Smooth muscle cell (in vitro differentiated cells): ENCODE measurements at regions not wholly inside any gene's neighbourhood (a gene's known extent, or its start where the extent isn't known, plus 50 kb on each side); places are given as distances from the start of the nearest gene placed in this dataset.

Experiments
- DNase-seq: peaks from one replicate; lab custom pipeline; 2025; ENCODE audit not compliant: unreplicated experiment; lab: John Stamatoyannopoulos, UW
- H2AFZ ChIP-seq: fragments of 200-600 bp; sonication (generic); 2 replicates; pipeline ENCODE4 v1.6.0; 2016; ENCODE audit warnings: antibody characterized with exemption, low read depth, mild to moderate bottlenecking
- H3F3A ChIP-seq: fragments of 200-600 bp; sonication (generic); 2 replicates; pipeline ENCODE4 v1.6.0; 2017; ENCODE audit warnings: antibody characterized with exemption, low read depth
- H3K27ac ChIP-seq: fragments of 200-600 bp; sonication (generic); 2 replicates; pipeline ENCODE4 v1.5.1; 2016; ENCODE audit warnings: low read depth, mild to moderate bottlenecking
- H3K27me3 ChIP-seq: fragments of 200-600 bp; sonication (generic); 2 replicates; pipeline ENCODE4 v1.6.1; 2016; ENCODE audit warnings: low read depth, mild to moderate bottlenecking
- H3K36me3 ChIP-seq: fragments of 200-600 bp; sonication (generic); 2 replicates; pipeline ENCODE4 v1.5.1; 2016; ENCODE audit warnings: low read depth
- H3K4me1 ChIP-seq: fragments of 200-600 bp; sonication (generic); 2 replicates; pipeline ENCODE4 v1.5.1; 2016; ENCODE audit warnings: low read depth
- H3K4me2 ChIP-seq: fragments of 200-600 bp; sonication (generic); 2 replicates; pipeline ENCODE4 v1.6.0; 2016; ENCODE audit warnings: mild to moderate bottlenecking
- H3K4me3 ChIP-seq: fragments of 200-600 bp; sonication (generic); 2 replicates; pipeline ENCODE4 v1.5.1; 2016; ENCODE audit warnings: mild to moderate bottlenecking
- H3K79me2 ChIP-seq: fragments of 200-600 bp; sonication (generic); 2 replicates; pipeline ENCODE4 v1.6.0; 2016; ENCODE audit warnings: low read depth, mild to moderate bottlenecking
- H3K9ac ChIP-seq: fragments of 200-600 bp; sonication (generic); 2 replicates; pipeline ENCODE4 v1.6.0; 2016; ENCODE audit warnings: low read depth
- H3K9me3 ChIP-seq: fragments of 200-600 bp; sonication (generic); replicated peaks from 2 replicates; pipeline ENCODE4 v1.5.1; 2016; ENCODE audit warnings: low read depth
- H4K20me1 ChIP-seq: fragments of 200-600 bp; sonication (generic); 2 replicates; pipeline ENCODE4 v1.6.0; 2016; ENCODE audit warnings: low read depth
- WGBS: methylation state at CpG from one replicate; pipeline ENCODE4 v1.1.7; 2016; ENCODE audit warnings: low lambda C conversion rate; 5-methylcytosine and 5-hydroxymethylcytosine counted together
- TF ChIP-seq, protein P1 (sequence below): fragments of 200-600 bp; sonication (generic); IDR thresholded peaks from 2 replicates; pipeline ENCODE4 v1.5.1; 2017; ENCODE audit warnings: borderline replicate concordance, mild to moderate bottlenecking, antibody characterized with exemption; ENCODE audit not compliant: insufficient read depth, poor library complexity, severe bottlenecking

DNA sequence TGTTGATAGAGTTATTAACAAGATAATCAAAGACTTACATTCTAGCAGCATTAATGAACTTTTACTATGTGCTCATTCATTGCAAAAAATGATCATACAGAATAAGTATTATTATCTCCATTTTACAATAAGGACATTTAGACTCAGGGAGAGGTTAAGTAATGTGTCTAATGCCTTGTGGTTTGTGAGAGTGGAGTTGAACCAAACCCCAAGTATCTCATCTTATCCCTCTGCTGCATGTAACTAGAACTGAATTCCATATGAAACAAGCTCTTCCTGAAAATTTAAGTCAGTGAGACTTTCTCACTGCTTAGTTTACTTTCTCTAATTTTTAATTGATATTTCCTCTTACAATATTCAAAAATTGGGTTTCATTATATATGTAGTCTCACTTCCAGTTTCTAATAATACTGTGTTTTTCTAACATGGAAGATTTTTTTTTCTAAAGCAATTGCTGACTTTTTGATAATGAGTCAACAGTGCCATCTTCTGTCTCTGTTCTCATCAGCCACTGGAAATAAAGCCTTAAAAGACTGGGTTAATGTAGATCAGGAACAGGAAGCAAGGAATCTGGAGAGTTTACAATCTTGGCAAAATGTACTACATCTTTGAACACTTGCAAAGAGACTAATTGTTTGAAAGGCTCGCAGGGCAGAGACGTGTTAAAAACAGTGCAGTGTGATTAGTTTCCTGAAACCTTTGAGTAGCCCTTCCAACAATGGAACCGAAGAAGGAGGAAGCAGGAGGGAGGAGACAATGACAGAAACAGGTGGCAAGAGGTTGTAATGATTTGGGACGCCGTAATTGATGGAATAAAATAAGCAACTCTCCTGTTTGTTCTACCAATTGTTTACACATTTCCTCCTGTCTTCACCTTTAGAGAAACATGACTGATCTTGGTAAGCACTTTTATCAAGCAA lies 567.6 kb downstream of the MRPL39 start:
- Histone ChIP-seq H2AFZ (peak overlapping the region; percentile 15), H3K79me2 (no peaks in the 10 kb centered on the region), H3K4me2 (no peak overlapping the region), H3K9ac (no peak overlapping the region), H3K27me3 (no peaks in the 10 kb centered on the region), H3K27ac (no peak overlapping the region), H3K36me3 (no peaks in the 10 kb centered on the region), H3F3A (no peaks in the 10 kb centered on the region), H4K20me1 (no peaks in the 10 kb centered on the region), H3K9me3 (no peaks in the 10 kb centered on the region), H3K4me3 (no peak overlapping the region), H3K4me1 (no peaks in the 10 kb centered on the region)
- DNase-seq: no peak
- WGBS: 55% methylated on average over 5 of the region's 5 CpGs
- TF ChIP-seq, protein P1, sequence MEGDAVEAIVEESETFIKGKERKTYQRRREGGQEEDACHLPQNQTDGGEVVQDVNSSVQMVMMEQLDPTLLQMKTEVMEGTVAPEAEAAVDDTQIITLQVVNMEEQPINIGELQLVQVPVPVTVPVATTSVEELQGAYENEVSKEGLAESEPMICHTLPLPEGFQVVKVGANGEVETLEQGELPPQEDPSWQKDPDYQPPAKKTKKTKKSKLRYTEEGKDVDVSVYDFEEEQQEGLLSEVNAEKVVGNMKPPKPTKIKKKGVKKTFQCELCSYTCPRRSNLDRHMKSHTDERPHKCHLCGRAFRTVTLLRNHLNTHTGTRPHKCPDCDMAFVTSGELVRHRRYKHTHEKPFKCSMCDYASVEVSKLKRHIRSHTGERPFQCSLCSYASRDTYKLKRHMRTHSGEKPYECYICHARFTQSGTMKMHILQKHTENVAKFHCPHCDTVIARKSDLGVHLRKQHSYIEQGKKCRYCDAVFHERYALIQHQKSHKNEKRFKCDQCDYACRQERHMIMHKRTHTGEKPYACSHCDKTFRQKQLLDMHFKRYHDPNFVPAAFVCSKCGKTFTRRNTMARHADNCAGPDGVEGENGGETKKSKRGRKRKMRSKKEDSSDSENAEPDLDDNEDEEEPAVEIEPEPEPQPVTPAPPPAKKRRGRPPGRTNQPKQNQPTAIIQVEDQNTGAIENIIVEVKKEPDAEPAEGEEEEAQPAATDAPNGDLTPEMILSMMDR: peak; percentile 33

DNA sequence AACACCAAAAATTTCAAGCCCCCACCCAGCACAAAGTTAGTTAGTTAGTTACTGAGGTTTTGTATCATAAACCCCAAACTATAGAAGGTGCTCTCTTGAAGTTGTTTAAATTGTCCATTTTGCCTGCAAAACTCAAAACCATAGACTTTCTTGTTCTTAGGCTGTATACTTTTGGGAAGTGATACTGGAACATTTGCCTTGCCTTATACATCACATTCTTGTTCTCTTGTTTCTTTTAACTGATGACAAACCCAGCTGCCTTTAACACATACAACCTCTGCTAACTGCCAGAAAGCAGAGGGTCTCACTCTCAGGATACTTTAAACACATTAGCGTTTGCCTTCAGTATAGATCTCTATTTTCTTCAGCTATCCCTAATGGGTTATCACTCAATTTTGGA lies 570.5 kb downstream of the MRPL39 start:
- no peak overlapping the region for H3K27ac ChIP-seq
- no peaks in the 10 kb centered on the region for H3K4me1 ChIP-seq
- H3F3A ChIP-seq: no peaks in the 10 kb centered on the region
- no peaks in the 10 kb centered on the region for H4K20me1 ChIP-seq
- H3K9me3 ChIP-seq: no peaks in the 10 kb centered on the region
- H3K27me3 ChIP-seq: no peaks in the 10 kb centered on the region
- no peak overlapping the region for H3K4me3 ChIP-seq
- WGBS: 82% methylated on average over 1 of the region's 1 CpG
- H3K4me2 ChIP-seq: no peak overlapping the region
- DNase-seq: no peak
- H2AFZ ChIP-seq: no peak overlapping the region
- no peak overlapping the region for H3K9ac ChIP-seq
- no peaks in the 10 kb centered on the region for H3K79me2 ChIP-seq
- no peaks in the 10 kb centered on the region for H3K36me3 ChIP-seq
- TF ChIP-seq, protein P1: no peak

DNA sequence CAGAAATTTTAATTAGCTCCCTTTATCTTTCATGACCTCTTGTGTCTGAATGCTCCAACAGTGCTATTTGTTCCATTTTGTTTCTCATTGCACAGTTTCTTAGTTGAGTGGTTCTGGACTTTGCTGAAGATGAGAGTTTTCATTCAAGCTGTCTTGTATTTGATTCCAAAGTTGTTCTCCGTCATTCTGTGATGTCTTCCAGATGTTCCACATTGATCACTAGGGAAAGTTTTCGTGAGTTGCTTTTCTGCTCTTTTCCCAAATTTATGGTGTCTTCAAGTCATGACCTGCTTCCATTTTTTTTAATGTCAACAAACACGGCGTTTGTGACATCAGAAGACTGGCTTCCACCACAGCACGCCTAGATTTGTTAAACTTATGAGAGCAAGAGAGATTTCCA lies 575.5 kb downstream of the MRPL39 start:
- 74% methylated on average over 5 of the region's 5 CpGs for WGBS
- H3K9ac ChIP-seq: no peak overlapping the region
- no peaks in the 10 kb centered on the region for H3K4me1 ChIP-seq
- H3K4me3 ChIP-seq: no peak overlapping the region
- TF ChIP-seq, protein P1: no peak
- H3K27ac ChIP-seq: no peak overlapping the region
- no peaks in the 10 kb centered on the region for H3K9me3 ChIP-seq
- H3K79me2 ChIP-seq: no peaks in the 10 kb centered on the region
- no peak overlapping the region for H2AFZ ChIP-seq
- DNase-seq: no peak
- no peaks in the 10 kb centered on the region for H3F3A ChIP-seq
- no peak overlapping the region for H3K4me2 ChIP-seq
- no peaks in the 10 kb centered on the region for H4K20me1 ChIP-seq
- no peaks in the 10 kb centered on the region for H3K27me3 ChIP-seq
- H3K36me3 ChIP-seq: no peaks in the 10 kb centered on the region

DNA sequence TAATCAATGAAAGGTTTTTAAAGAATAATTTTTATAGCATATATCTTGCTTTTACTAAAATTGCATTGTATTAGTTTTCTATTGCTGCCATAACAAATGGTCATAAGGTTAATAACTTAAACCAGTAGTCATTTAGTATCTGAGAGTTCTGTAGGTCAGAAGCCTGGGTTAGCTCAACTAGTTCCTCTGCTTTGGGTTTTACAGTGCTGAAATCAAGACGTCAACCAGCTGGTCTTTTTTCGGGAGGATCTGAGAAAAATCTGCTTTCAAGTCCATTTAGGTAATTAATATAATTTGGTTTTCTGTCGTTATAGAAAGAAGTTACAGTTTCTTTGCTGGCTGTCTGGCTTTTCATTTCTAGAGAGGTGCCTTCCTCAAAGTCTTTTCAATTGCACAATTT lies 577.7 kb downstream of the MRPL39 start:
- no peak overlapping the region for H3K9ac ChIP-seq
- TF ChIP-seq, protein P1: no peak

More for the DNA sequence above, 577.7 kb downstream of the MRPL39 start:
- no peaks in the 10 kb centered on the region for H3K27me3 ChIP-seq
- H3K4me3 ChIP-seq: no peak overlapping the region
- WGBS: 41% methylated on average over 3 of the region's 3 CpGs
- no peaks in the 10 kb centered on the region for H3K4me1 ChIP-seq
- H3K9me3 ChIP-seq: no peaks in the 10 kb centered on the region
- no peaks in the 10 kb centered on the region for H3F3A ChIP-seq
- no peak overlapping the region for H3K4me2 ChIP-seq
- no peak overlapping the region for H2AFZ ChIP-seq
- H3K36me3 ChIP-seq: no peaks in the 10 kb centered on the region
- no peak for DNase-seq
- no peaks in the 10 kb centered on the region for H4K20me1 ChIP-seq
- H3K27ac ChIP-seq: no peak overlapping the region
- no peaks in the 10 kb centered on the region for H3K79me2 ChIP-seq
